NK-92 treated with Interleukin-12 subunit alpha and Interleukin-12 subunit beta, amount 100 ng/mL, for 24 hours (cell line): ENCODE measurements at regions not wholly inside any gene's neighbourhood (a gene's known extent, or its start where the extent isn't known, plus 50 kb on each side); places are given as distances from the start of the nearest gene placed in this dataset.
"Not testable (repeated sequence)": the region's sequence is repeated elsewhere in the genome, so short reads cannot be mapped to it uniquely, and the experiment has no call there.

Experiments
- DNase-seq: peaks from one replicate; lab custom pipeline; 2025; lab: John Stamatoyannopoulos, UW

DNA sequence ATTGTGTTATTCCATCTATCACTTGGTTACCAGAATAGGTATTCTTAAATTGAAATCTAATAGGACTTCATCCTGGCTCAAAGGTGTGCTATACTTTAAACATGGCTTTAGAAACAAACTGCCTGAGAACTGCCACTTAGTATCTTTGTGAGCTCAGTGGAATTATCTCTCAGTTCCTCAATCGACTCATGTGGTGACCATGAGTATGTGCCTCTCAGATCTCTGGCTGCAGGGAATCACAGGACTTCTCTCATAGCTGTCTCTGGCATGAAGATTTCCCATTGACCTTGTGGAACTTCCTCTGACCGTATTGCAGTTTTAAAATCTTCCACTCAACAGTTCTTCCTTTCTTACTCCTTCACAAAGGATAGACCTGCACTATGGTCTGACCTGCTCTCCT is 681.9 kb upstream of the BOD1L1 start:
- no peak for DNase-seq

DNA sequence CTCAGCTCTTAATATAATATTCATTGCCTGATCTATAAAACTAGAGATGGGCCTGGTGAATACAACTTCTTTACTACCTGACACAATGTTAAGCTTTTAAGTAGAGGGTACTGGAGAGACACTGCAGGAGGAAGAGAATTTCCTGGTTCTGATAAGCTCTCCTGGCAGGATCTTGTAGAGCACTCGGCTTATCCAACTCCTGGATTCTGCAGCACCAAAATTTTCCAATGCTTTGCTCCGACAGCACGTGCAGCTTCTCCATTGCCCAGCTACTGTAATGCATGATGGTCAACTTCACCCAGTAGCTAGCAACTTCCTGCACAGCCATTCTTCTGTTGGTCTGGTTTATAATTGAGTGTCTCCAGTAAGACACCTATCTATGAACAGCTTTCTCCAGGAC is 686.2 kb upstream of the BOD1L1 start:
- DNase-seq, result no peak

DNA sequence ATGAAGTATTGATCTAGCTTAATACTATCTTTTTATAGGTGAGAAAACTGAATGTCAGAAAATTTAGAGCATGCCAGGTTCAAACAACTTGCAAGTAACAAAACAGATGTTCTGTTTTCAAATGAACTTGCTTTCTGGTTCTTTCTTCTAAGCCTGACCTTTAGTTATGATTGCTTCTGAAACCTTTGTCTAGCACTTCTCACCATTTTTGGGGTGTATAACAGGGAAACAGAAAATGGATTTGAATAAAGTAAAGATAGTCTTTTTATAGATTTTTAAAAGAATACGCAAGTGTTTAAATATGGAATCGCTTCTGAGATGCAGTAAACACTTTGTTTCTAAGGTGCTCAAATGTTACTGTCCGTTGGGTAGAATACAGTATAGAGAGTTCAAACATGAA is 687.2 kb upstream of the CPEB2 start:
- no peak for DNase-seq

GRCh38 chr4:14317351-14317750 is 684.9 kb upstream of the CPEB2 start:
- no peak for DNase-seq

DNA sequence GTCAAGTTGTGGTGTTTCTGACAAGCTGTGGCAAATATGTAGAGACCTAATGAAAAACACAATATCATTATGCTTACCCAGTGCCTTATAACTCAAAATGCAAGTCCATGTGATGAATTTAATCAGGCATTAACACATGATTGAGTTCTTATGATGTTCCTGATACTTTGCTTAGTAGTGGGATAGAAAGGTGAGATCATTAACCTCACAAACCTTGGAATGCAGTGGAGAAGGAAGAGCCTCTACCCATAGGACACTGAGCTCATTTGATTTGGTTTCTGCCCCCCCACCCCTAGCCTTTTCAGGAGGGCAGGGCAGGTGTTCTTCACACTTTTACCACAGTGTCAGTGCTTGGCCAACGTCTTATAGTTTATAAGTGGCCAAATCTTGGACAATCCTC is 683.6 kb upstream of the CPEB2 start:
- DNase-seq, result no peak

DNA sequence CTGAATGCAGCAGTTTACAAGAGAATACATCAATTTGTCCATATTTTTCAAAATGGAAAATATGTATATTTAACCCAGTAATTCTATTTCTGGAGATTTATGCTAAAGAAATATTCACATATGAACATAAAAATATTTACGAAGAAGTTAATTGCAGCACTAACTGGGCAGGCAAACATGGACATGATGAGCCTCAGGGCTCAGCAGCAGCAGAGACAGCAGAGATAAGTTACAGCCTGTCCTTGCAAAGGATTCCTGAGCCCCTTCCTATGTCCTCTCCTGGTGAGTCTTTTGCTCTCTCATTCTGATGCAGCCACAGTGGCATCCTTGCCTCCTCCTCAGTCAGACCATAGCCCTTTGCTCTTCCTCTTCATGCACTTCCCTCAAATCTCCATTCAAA is 680.6 kb upstream of the CPEB2 start:
- DNase-seq, result no peak

DNA sequence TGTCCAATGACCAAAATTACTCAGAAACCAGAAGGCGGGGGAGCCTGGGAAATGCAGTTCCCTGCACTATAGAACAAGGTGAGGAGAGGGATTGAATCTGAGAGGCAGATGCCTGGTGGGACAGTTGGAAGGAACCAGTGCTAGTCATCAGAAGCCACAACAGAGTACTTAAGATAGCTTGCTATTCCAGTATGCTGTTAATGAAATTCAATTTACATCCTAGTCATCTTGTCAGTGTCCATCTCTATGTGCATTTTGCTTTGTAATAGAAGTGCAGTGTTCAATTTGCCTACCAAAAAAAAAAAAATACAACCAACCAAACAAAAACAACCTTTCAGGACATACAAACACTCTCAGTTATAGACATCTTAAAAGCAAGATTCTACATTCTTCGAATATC is 679.1 kb upstream of the CPEB2 start:
- DNase-seq, result no peak

- DNase-seq, result no peak
These were observed 673.1 kb upstream of the CPEB2 start for GRCh38 chr4:14329228-14329627.

DNA sequence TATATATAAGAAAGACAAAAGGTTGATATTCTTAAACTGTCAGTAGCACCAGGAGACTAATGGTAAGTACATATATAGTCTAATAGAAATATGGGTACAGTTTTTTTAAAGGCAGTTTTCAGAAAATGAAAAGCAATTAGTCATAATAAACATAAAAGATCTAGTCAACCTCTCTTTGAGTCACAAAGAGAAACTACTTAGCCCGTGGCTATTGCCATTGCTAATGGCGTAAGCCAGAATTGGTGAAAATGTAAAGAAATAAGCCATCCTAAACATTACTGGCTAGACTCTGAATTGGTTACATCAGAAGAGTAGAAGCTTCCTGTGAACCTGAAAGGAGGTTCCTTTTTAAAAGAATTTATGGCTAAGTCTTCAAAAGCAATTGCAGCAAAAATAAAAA is 668.7 kb upstream of the CPEB2 start:
- DNase-seq, result no peak

GRCh38 chr4:14334166-14334565 is 668.1 kb upstream of the CPEB2 start:
- DNase-seq, result no peak

DNA sequence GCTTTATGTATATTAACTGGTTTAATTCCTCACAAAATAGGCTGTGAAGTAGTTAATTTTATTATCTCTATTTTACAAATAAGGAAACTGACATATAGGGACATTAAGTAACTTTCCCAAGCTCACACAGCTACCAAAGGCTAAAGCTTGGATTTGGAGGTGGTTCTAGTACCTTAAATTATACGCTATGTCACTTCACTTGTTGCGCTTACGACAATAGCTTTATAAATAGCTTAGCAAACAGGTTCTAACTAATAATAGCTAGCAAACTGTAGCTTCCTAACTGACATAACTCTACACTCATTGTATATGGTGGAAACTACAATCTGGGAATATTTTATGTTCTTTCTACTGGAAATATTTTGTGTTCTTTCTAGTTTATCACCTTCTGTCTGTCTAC is 666.4 kb upstream of the CPEB2 start:
- no peak for DNase-seq

DNA sequence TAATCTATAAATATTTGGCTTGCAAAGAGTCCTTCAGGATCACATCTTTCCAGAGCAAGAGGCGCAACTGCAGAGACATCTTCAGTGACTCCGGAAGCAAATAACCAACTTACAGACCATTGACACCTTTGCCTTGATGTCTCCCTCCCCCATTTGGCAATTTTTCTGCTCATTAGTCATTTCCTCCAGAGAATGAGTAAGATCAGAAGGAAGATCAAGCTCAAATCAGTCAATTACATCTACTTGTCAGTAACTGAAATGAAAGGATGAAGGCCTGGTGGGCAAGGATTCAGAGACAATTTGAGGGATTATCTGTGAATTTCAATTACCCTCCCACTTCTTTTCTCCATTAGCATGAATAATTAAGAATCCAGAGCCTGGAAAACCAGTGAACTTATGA is 665.6 kb upstream of the CPEB2 start:
- DNase-seq, result no peak

DNA sequence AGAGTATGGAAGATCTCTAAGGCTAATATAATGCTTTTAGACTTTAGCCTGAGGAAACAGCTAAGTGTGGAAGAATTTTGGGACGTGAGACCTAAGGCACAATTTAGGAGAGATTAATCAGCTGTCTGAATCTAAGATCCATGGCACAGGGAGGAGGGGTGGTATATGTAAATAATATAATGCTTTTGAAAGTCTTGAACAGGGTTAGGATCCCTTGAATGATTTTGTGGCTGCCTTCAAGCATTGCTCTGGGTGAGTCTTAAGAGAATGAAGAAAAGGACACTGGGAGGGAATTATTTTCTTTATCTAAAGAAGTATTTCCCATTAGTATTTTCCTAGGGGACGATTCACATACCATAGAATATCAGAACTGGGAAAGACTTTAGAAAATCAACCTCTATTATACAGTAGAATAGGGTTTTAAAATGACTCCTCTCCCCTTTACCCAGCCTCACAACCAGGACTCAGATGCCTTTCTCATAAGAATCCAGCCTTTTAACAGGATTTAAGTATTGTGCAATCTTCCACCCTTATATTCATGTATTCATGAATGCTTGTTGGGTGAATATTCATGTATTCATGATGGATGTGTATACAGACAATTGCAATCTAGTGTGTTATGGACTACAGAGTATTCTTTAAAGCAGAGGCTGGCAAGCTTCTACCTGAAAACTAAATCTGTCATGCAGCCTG is 664.2 kb upstream of the CPEB2 start:
- DNase-seq, result no peak

DNA sequence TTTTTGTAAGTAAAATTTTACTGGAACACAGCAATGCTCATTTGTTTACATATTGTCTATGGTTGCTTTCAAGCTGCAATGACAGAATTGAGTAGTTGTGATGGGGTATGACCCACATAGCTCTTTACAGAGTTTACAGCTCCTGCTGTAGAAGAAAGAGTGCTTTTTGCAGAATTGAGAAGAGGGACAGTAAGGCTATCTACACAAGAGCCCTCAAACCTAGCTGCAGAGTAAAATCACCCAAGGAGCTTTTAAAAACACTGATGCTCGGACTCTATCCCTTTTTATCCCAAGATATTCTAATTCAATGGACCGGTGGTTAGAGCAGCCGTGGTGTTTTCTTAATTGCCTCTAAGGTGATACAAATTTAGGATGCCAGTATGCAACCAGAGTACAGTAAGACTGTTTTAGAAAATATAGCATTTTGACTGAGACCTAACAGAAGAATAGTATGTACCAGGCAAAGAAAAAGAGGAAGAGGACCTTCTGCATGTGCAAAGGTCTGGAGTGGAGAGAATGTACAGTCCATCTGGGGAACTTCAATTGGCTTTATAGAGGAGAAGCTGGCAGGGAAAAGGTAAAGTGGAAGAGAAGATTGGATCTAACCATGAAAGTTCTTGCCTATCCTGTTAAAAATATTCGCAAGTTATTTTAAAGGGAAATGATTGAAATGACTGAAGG is 663.6 kb upstream of the CPEB2 start:
- no peak for DNase-seq

- no peak for DNase-seq
These were observed 662.6 kb upstream of the CPEB2 start for GRCh38 chr4:14339715-14340114.

GRCh38 chr4:14340321-14340720 is 662.0 kb upstream of the CPEB2 start:
- no peak for DNase-seq

- DNase-seq, result no peak
These were observed 658.3 kb upstream of the CPEB2 start for GRCh38 chr4:14343961-14344360.

DNA sequence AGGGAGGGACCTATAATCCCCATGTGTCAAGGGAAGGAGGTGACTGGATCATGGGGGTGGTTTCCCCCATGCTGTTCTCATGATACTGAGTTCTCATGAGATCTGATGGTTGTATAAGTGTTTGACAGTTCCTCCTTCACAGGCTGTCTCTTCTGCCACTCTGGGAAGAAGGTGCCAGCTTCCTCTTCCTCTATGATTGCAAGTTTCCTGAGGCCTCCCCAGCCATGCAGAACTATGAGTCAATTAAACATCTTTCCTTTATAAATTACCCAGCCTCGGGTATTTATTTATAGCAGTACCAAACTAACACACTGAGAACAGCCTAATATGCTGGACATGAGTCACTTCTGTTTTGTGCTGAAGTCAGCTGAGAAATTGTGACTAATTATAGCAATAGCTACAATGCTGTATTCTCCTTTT is 656.9 kb upstream of the CPEB2 start:
- no peak for DNase-seq

GRCh38 chr4:14347526-14347925 is 654.8 kb upstream of the CPEB2 start:
- no peak for DNase-seq

GRCh38 chr4:14348506-14348905 is 653.8 kb upstream of the CPEB2 start:
- DNase-seq, result no peak

- DNase-seq, result not testable (repeated sequence)
These were observed 643.6 kb upstream of the CPEB2 start for GRCh38 chr4:14358544-14359160.

- DNase-seq, result no peak
These were observed 642.3 kb upstream of the CPEB2 start for GRCh38 chr4:14359991-14360390.

DNA sequence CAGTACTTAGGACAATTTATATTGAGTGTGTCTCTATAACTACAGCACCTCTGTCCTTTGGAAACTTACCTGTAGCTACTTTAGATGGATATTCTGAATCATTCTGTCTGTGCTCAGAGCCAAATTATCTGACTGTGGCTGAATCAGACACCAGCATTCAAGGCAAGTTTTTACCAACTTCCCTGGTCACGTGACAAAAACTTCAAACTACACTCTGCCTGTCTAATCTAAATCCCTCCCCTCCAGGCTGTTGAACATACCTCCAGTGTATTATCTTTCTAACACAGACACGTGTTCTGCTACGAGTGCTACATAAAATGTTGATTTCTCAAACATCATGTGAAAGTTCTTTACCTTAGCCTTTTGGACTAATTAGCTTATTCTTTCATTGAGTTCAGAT is 641.2 kb upstream of the CPEB2 start:
- no peak for DNase-seq

DNA sequence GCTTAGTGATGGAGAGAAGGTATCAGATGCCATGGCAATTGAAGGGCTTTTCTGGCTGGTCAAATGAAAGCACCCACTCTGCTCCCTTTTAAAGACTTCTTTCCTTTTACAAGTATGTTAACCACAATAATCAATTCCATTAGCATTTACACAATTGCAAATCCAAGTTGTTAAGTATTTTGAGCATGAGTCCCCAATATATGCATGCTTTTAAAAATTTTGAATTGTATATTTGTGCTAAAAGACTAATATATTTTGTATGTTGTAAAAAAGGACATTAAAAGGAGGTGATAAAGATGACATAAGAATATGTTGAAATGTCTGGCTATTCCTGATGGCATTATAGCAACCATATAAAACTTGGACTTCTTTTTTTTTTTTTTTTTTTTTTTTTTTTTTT is 639.9 kb upstream of the CPEB2 start:
- no peak for DNase-seq
